GM19351 (cell line): ENCODE measurements at regions not wholly inside any gene's neighbourhood (a gene's known extent, or its start where the extent isn't known, plus 50 kb on each side); places are given as distances from the start of the nearest gene placed in this dataset.
"Not testable (repeated sequence)": the region's sequence is repeated elsewhere in the genome, so short reads cannot be mapped to it uniquely, and the experiment has no call there.

Source experiments
- ATAC-seq: cut with Tn5 transposase; IDR thresholded peaks from one replicate; pipeline ENCODE4 v1.9.1; 2021; ENCODE audit warnings: mild to moderate bottlenecking, moderate library complexity; ENCODE audit not compliant: unreplicated experiment

DNA sequence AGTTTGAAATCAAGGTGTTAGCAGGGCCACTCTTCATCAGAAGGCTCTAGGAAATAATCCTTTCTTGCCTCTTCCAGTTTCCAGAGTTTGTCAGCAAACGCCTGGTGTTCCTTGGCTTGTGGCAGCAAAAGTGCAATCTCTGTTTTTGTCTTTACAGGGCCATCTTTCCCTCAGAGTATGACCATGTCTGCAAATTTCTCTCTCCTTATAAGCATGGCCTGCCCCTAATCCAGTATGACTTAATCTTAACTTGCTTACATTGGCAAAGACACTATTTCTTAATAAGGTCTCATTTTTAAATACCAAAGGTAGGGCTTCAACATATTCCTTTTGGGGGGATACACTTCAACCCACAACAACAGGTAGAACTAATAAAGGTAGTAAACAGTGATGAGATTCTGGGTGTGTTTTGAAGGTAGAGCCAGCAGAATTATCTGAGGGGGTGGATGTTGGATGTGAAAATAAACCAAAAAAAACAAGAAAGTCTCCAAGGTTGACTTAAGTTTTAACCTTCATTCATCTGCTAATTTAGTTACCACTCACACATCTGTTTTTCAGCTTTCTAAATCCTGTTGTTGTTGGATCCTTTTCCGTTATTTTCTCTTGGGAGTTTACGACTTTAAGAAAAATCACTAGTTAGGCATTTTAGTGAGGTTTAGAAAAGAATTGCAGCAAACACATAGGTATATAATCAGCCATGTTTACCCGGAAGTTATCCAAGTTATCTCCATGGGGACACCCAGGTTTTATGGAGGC lies 234.4 kb upstream of the FIGN start:
- ATAC-seq, result no peak

- not testable (repeated sequence) for ATAC-seq
These were observed 228.5 kb upstream of the FIGN start for GRCh38 chr2:163964278-163964677.

- no peak for ATAC-seq
These were observed 217.6 kb upstream of the FIGN start for GRCh38 chr2:163953390-163953907.

DNA sequence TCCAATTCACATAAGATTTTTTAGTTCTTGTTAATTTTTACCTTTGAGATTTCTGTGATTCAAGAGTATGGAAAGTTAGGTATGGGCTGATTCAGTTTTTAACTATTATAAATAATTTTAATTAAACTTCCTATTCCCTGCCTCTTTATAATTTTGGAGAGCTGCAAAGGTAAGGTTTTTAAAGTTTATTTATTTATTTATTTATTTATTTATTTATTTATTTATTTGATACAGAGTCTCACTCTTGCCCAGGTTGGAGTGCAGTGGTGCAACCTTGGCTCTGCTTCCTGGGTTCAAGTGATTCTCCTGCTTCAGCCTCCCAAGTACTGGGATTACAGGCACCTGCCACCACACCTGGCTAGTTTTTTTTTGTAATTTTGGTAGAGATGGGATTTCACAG lies 215.5 kb upstream of the FIGN start:
- no peak for ATAC-seq

DNA sequence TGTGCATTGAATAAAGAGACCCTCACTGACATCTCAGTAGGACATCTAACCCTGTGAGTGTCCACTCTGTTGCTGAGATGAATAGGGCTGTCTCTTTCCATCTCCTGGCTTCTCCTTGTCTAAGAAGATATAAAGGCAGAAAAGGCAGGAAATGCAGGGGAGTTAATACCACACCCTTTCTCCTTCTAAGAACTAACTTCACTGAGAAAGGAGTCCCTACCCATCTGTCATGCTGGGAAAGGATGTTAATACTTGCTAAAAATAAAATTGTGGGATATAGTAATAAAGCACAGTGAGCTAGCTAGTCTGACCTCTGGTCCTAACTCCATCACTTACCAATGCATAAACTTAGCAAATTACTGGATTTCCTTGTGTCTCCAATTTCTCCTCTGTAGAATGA lies 213.9 kb upstream of the FIGN start:
- no peak for ATAC-seq

DNA sequence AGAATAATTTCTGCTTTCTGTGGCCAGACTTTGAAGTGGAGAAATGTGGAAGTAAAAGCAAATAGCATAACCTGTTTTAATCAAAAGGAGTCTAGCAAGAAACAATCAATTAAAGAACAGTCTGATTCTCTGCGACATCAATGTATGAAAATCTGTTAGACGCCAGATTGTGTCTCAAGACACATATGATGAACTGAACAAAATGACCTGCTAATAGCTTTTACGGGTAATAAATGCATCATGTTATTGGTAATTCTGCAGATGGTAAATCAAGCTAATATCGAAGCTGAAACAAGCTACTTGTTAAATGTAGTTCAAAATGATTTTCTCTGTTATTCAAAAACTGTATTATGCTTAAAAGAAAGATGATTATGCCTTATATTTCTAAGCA lies 208.5 kb upstream of the FIGN start:
- ATAC-seq, result no peak

DNA sequence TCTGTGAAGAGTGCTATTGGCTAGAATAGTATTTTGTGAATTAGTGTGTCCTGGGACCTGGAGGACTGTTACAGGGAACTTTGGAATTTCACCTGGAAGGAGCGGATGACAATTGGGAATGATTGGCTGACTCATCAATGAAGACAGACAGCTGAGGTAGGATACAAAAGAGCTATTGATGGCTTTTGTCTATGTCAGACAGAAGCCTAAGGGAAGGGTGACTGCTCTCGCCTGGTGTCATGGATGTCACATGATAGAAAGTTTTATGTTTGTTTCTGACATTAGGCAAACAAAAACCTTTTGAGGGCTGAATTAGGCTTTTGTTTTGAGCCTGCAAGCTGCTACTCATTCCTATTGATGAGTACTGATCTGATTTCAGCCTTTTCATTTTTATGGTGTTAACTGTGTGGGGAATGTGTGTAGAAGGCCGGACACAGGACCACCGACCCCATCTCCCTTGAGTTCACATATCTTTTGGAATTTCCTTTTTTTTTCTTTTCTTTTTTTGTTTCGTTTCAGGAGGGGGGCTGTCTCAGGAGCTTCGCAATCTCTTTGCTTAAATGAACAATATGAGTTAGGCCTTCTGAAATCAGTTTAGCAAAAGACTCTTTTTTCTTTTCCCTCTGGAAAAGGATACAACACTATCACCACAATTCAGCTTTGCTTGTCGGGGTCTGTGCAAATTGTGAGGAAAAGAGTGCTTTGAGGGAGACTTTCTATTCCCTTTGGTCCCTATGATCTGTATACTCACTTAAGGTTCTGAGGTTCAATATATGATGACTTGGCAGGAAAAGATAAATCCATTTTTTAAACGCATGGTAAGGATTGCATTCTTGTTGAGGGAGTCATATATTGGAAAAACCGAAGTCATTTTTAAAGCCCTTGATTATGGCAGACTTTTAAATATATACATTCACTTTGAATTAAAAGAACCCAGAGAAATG lies 207.9 kb upstream of the FIGN start:
- no peak for ATAC-seq

DNA sequence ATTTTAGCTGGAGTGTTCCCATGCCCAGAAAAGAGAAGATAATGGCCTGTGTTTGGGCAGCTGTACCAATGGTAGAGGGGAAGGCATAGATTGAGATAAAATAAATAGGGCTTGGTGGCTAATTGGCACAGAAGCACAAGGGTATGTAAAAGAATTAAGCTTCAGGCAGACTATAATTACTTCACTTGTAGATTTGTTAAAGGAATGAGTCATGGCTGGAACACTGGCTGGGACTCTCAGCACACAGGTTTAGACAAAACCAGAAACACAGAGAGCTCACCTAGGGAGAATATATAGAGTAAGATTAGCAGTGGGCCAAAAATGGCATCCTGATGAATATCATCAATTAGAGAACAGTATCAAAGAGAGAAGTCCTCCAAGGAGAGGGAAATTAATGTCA lies 198.3 kb upstream of the FIGN start:
- no peak for ATAC-seq

DNA sequence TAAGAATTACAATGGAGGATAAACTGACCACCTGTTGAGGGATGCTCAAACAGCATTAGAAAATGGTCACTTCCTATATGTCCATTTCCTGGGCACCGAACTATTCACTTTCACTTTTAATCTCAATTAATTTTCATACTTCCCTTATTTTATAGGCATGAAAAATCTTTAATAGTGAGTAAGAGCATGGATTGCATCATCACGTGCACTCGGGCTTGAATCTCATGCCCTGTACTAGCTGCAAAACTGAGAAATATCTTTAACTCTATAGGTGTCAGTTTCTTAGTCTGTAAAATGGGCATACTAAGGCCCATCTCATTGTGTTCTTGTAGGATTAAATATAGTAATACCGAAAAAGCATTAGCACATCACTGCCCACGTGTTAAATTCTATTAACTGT lies 183.9 kb upstream of the FIGN start:
- no peak for ATAC-seq

DNA sequence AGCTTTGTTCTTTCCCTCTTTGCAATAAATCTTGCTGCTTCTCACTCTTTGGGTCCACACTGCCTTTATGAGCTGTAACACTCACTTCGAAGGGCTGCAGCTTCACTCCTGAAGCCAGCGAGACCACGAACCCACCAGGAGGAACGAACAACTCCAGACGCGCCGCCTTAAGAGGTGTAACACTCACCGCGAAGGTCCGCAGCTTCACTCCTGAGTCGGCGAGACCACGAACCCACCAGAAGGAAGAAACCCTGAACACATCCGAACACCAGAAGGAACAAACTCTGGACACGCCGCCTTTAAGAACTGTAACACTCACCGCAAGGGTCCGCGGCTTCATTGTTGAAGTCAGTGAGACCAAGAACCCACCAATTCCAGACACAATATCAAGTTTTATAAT lies 178.7 kb upstream of the FIGN start:
- ATAC-seq, result not testable (repeated sequence)

- not testable (repeated sequence) for ATAC-seq
These were observed 177.7 kb upstream of the FIGN start for GRCh38 chr2:163913532-163913944.

DNA sequence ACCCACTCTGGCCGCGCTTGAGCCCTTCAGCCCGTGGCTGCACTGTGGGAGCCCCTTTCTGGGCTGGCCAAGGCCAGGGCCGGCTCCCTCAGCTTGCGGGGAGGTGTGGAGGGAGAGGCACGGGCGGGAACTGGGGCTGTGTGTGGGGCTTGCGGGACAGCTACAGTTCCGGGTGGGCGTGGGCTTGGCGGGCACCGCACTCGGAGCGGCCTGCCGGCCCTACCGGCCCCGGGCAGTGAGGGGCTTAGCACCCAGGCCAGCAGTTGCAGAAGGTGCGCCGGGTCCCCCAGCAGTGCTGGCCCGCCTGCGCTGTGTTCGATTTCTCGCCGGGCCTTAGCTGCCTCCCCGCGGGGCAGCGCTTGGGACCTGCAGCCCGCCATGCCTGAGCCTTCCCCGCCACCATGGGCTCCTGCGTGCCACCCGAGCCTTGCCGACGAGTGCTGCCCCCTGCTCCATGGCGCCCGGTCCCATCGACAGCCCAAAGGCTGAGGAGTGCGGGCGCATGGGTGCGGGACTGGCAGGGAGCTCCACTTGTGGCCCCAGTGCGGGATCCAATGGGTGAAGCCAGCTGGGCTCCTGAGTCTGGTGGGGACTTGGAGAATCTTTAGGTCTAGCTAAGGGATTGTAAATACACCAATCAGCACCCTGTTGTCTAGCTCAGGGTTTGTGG lies 173.7 kb upstream of the FIGN start:
- no peak for ATAC-seq

DNA sequence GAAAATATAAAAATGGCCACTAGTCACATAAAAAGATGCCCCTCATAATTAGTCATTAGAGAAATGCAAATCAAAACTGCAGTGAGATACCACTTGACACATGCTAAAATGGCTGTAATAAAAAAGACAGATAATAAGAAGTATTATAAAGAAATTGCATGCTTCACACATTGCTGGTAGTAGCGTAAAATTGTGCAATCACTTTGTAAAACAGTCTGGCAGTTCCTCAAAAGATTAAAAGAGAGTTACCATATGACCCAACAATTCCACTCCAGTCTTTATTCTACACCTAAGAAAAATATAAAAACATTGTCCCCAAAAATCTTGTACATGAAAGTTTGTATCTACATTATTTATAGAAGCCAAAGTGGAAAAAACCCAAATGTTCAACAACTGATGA lies 170.6 kb upstream of the FIGN start:
- ATAC-seq, result no peak

GRCh38 chr2:163897799-163898198 lies 162.0 kb upstream of the FIGN start:
- no peak for ATAC-seq

DNA sequence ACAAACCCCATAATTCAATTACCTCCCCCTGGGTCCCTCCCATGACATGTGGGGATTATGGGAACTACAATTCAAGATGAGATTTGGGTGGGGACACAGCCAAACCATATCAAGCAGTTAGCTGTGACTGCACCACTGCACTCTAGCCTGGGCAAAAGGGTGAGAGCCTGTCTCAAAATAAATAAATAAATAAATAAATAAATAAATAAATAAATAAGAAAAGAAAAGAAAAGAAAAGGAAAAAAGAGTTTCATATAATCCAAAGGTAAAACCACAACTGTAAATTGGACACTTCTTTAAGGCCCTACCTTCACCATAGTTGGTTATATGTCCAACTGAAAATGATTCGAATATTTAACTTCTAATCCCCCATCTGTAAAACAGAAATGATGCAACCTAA lies 157.6 kb upstream of the FIGN start:
- ATAC-seq, result not testable (repeated sequence)

GRCh38 chr2:163888591-163888990 lies 152.8 kb upstream of the FIGN start:
- ATAC-seq, result no peak

DNA sequence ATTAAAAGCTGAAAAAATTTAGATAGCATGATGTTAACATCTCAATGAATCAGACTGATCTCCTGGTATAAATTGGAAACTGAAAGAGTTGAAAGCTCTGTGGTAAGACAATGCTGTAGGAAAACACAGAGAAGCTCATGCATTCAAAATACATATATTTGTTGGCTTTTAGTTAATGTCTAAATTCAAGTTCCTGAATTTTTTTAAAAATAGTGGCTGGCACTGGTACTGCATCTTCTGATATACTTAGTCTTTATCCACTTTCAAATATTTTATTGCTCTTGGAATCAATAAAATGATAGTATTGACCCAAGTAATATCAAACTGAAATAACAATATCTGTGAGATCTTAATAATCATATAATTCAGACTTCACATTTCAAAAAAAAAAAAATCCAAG lies 151.4 kb upstream of the FIGN start:
- ATAC-seq, result peak; percentile 60

- no peak for ATAC-seq
These were observed 148.6 kb upstream of the FIGN start for GRCh38 chr2:163884416-163884815.

DNA sequence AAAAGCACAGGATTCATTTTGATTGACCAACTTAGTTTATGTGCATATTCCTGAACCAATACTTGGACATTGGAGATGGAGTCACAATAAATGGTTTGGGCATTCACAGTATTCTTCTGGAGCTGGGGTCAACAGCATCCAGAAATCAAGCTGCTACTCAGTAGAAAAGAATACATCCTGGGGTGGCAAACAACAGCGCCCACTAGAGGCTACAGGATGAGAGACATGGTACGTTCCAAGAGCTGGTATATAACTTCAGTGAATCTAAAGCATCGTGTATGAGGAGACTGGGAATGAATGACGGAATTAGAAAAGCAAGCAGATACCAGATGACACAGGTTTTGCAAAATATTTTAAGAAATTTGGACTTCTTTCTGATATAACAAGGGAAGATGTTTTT lies 142.9 kb upstream of the FIGN start:
- peak; percentile 82 for ATAC-seq

DNA sequence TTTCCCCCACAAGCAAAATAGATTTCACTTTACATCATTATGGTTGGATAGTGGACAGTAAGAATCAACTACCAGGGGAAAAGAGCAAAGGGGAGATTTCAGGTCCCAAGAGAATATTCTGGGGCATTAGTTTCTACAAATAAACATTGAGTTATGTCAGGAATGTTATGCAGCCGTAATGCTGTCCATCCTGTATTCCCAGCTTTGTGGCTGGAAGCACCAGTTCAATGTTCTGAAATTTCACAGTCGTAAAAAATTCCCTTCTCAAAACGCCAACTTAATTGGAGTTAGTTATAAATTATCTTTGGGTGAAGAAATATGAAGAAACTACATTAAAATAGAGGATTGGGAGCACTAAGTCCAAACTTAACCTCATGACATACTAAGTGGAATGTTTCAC lies 141.5 kb upstream of the FIGN start:
- ATAC-seq, result no peak

GRCh38 chr2:163863073-163863472 lies 127.3 kb upstream of the FIGN start:
- no peak for ATAC-seq
